ENCODE measurements at regions not wholly inside any gene's neighbourhood (a gene's known extent, or its start where the extent isn't known, plus 50 kb on each side); places are given as distances from the start of the nearest gene placed in this dataset.

DNA sequence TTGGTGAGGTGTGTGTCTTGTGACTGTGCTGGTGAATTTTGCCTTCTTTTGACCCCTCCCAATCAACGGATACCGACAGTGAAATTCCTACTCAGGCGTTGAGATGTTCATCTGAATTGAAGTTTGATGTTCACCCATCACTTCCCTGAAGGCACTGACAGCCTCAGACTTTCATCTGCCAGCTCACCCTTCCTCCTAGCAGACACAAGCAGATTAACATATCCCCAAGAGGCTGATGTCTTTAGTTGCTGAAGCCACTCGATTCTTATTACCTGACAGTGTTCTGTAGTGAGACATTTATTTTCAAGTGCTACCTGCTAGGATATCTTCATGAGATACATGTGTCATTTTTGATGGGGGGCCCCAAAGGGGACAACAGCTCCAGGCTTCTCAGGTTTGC, 1330.1 kb upstream of the PIK3C3 start:
- DNase-seq: no peak
- no peaks in the 10 kb centered on the region for H3K27me3 ChIP-seq
- H3K9me3 ChIP-seq: no peaks in the 10 kb centered on the region
- H3K4me1 ChIP-seq: no peaks in the 10 kb centered on the region
- intact Hi-C loops (cut with DNase I): no loop called here
- no peak overlapping the region for H3K27ac ChIP-seq
- no peak overlapping the region for H3K4me3 ChIP-seq
- no peaks in the 10 kb centered on the region for H3K36me3 ChIP-seq
- 80 to 85% methylated on average over 4 of the region's 4 CpGs for WGBS, 2 donors
- TF ChIP-seq POLR2A (IDR thresholded peaks at IDR 0.05): no peak
- TF ChIP-seq, protein P1, sequence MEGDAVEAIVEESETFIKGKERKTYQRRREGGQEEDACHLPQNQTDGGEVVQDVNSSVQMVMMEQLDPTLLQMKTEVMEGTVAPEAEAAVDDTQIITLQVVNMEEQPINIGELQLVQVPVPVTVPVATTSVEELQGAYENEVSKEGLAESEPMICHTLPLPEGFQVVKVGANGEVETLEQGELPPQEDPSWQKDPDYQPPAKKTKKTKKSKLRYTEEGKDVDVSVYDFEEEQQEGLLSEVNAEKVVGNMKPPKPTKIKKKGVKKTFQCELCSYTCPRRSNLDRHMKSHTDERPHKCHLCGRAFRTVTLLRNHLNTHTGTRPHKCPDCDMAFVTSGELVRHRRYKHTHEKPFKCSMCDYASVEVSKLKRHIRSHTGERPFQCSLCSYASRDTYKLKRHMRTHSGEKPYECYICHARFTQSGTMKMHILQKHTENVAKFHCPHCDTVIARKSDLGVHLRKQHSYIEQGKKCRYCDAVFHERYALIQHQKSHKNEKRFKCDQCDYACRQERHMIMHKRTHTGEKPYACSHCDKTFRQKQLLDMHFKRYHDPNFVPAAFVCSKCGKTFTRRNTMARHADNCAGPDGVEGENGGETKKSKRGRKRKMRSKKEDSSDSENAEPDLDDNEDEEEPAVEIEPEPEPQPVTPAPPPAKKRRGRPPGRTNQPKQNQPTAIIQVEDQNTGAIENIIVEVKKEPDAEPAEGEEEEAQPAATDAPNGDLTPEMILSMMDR (IDR thresholded peaks at IDR 0.05): no peak
- TF ChIP-seq EP300 (IDR thresholded peaks at IDR 0.05): no peak
- no peak for TF ChIP-seq POLR2AphosphoS5 (IDR thresholded peaks at IDR 0.05)

DNA sequence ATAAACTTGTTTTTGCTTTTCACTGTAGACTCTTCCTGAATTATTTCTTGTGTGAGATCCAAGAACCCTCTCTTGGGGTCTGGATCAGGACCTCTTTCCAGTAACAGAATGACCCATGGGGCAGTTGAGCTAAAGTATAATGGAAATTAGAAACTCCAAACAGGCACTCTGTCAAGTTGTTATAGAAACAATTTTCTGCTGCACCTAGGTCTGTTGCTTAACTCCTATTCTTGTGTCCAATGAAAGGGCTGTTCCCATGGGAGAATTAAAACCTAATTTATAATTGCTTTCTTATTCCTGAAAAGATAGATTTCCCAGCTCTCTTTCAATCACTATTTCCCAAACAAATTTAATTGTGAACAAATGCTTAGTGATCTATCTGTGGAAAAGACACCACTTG, 1341.3 kb upstream of the PIK3C3 start:
- TF ChIP-seq, protein P1 (IDR thresholded peaks at IDR 0.05): no peak
- TF ChIP-seq EP300 (IDR thresholded peaks at IDR 0.05): no peak
- no peak for TF ChIP-seq POLR2AphosphoS5 (IDR thresholded peaks at IDR 0.05)
- no peak for TF ChIP-seq POLR2A (IDR thresholded peaks at IDR 0.05)
- Histone ChIP-seq H3K27ac (no peak overlapping the region), H3K4me1 (no peaks in the 10 kb centered on the region), H3K9me3 (no peaks in the 10 kb centered on the region), H3K27me3 (no peaks in the 10 kb centered on the region), H3K4me3 (no peak overlapping the region), H3K36me3 (no peaks in the 10 kb centered on the region)
- intact Hi-C loops (cut with DNase I): no loop called here
- DNase-seq: no peak

DNA sequence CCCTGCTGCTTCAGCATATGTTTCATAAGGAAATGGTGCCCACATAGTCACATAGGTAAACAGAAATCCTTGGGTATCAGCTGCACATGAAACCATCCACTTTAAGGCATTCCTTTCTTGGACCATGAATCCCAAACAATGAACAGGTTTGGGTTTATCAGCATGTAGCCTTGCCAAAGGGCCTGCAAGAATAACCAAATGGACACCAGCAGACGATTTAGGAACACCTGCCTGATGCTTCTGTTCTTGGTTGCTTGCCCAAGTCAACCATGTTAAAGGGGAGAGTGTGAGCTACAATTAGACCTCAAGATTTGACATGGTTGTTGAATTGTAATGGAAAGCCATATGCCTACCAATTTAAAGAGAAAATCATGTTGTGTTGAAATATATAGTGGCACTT, 1342.7 kb upstream of the PIK3C3 start:
- DNase-seq: no peak
- Histone ChIP-seq H3K4me1 (no peaks in the 10 kb centered on the region), H3K36me3 (no peaks in the 10 kb centered on the region), H3K4me3 (no peak overlapping the region), H3K27ac (no peak overlapping the region), H3K27me3 (no peaks in the 10 kb centered on the region), H3K9me3 (no peaks in the 10 kb centered on the region)
- intact Hi-C loops (cut with DNase I): no loop called here
- 55 to 69% methylated on average over 1 of the region's 1 CpG for WGBS, 2 donors
- TF ChIP-seq POLR2AphosphoS5 (IDR thresholded peaks at IDR 0.05) (no peak), POLR2A (IDR thresholded peaks at IDR 0.05) (no peak), EP300 (IDR thresholded peaks at IDR 0.05) (no peak)
- TF ChIP-seq, protein P1 (IDR thresholded peaks at IDR 0.05): no peak

DNA sequence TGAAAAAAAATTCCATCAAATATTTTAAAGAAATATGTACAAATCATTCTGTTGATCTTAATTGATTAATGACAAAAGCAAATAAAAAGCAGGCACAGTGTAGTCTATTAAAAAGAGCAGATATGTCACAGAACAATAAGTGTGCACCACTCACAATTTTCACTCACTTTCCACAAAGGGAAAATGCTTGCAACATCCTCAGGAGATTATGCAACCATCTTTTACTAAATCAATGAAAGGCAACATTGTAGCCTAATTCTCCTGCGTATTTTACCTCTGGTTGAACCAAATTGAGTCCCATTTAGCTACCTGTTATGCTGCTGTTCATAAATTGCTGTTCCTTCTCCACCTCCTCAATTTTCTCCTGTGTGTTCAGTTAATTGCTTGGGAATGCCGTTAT, 1346.8 kb upstream of the PIK3C3 start:
- WGBS, 2 donors: 56 to 78% methylated on average over 2 of the region's 2 CpGs
- H3K27ac ChIP-seq: no peak overlapping the region
- TF ChIP-seq, protein P1 (IDR thresholded peaks at IDR 0.05): no peak
- TF ChIP-seq POLR2A (IDR thresholded peaks at IDR 0.05) (no peak), POLR2AphosphoS5 (IDR thresholded peaks at IDR 0.05) (no peak), EP300 (IDR thresholded peaks at IDR 0.05) (no peak)
- no peaks in the 10 kb centered on the region for H3K36me3 ChIP-seq
- intact Hi-C loops (cut with DNase I): no loop called here
- H3K4me1 ChIP-seq: no peaks in the 10 kb centered on the region
- H3K9me3 ChIP-seq: no peaks in the 10 kb centered on the region
- no peak for DNase-seq
- H3K27me3 ChIP-seq: no peaks in the 10 kb centered on the region
- no peak overlapping the region for H3K4me3 ChIP-seq

DNA sequence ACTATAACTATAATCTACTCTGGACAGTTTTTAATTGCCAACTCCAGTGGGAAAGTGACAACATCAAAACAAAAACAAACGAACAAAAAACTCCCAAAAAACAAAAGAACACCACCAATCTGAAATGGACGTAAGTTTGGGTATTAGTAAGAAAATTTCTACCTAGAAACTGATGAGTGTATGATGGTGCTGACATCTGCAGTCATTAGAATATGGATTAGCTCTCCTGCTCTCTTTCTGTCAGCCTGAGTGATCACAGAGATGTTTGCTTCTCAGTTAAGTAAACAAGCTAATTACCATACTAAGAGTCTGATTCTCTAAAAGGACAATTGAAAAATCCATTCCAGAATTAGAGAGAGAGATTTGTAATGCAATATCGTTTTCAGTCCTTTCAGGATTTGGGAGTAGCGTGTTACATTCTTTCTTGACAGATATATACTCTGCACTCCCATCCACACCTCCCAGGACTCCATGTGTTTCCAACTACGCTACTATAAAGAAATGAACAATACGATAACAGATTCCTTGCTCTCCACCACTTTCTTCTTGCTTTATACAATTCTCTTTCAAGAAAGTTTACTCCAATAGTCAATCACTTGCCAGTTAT, 1347.4 kb upstream of the PIK3C3 start:
- 54 to 75% methylated on average over 6 of the region's 6 CpGs for WGBS, 2 donors
- H3K27me3 ChIP-seq: no peaks in the 10 kb centered on the region
- DNase-seq: no peak
- TF ChIP-seq POLR2AphosphoS5 (IDR thresholded peaks at IDR 0.05) (no peak), POLR2A (IDR thresholded peaks at IDR 0.05) (no peak), EP300 (IDR thresholded peaks at IDR 0.05) (no peak)
- TF ChIP-seq, protein P1 (IDR thresholded peaks at IDR 0.05): no peak
- no peaks in the 10 kb centered on the region for H3K9me3 ChIP-seq
- intact Hi-C loops (cut with DNase I): no loop called here
- H3K36me3 ChIP-seq: no peaks in the 10 kb centered on the region
- H3K4me3 ChIP-seq: no peak overlapping the region
- H3K27ac ChIP-seq: no peak overlapping the region
- H3K4me1 ChIP-seq: no peaks in the 10 kb centered on the region

All from sigmoid colon (tissue), 6 donors.